ENCODE measurements at regions not wholly inside any gene's neighbourhood (a gene's known extent, or its start where the extent isn't known, plus 50 kb on each side); places are given as distances from the start of the nearest gene placed in this dataset.

DNA sequence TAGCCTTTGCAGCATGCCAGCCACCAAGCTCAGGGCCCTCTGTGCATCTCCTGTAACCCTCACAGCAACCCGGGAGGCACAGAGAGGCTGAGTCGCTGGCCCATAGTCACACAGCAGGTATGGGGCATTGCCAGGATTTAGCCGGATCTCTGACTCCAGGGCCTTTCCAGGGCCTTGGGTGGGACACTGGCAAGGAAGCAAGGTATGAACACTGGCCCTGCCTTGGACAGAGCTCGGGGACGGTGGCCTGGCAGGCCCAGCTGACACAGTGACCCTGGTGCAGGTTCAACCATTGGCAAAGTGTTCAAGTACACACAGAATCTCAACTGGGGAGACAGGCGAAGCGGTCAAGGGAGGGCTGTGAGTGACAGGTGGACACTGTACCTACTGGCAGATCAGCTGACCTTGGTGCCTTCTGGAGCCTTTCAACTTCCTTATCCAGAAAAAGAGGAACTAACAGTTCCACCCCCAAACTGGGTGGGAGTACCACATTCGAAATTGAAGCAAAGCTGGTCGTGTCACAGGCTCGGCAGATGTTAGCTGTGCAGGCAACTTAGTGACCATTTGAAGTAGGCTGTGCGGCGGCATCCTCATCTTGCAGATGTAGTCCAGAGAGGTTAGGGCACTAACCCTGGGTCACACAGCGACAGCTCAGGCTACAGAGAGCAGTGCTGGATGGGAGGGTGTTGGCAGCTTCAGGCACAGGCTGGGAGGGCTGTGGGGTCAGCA is 287.4 kb downstream of the SEC14L1 start:
- DNase-seq, result no peak
- intact Hi-C loops (cut with DNase I, micrococcal nuclease), result loop anchor here in 1 of 2 donors (10.0 kb wide), 1 partner anchor 53 kb away; no protein-coding TSS in a partner anchor
- no peak for ATAC-seq

DNA sequence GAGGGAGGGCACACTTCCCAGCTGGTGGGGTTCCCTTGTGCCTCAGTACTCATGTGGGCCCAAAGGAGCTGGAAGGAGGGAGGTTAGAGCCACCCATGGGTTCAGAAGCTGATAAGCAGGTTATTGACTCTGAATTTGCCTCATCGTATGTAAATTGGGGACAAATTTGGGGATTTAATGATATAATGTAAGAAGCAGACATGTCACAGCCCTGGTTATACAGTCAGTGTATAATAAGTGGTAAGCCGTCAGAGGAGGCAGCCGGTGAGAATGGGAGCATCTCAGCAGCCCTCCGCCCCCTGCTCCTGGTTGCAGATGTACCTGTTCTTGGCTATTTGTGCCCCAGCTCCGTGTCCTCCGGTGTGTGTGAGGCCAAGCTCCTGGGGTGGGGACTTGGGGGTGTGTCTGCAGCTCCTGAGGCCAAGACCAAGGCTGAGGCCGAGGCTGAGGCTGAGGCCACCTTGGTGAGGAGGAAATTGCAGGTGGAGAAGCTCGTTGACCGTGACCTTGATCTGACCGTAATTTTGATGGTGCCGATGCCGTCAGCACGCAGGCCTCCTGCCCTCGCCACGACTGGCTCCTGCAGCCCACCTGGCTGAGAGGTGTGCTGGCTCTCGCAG is 288.1 kb downstream of the SEC14L1 start:
- intact Hi-C loops (cut with DNase I, micrococcal nuclease), result loop anchor here in 1 of 2 donors (10.0 kb wide), 1 partner anchor 54 kb away; no protein-coding TSS in a partner anchor
- no peak for ATAC-seq

DNA sequence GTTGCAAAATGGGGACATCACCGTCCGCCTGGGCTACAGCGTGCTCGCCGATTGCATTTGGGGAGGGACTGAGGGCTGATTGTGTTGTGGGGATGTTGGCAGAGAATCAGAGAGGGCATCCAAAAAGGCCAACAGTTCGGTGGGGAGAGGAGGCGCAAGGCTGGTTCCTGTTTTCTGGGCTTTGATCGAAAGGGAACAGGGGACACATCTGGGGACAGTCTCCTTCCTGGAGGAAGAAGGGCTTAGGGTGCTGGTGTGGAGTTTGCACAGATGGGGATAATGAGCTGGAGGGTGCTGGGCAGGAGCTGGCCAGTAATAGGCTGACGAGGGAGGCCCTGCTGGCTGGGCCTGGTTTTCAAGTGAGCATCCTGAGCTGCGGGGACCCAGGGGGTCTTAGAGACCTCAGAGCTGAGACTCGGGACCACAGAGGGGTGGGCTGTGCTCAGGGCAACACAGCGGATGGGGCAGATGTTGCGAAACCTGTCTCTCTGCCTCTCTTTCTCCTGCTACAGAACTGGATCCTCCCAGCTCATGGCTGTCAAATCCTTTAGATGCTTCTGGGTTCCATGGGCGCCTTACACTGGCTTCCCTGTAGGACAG is 288.7 kb downstream of the SEC14L1 start:
- intact Hi-C loops (cut with DNase I, micrococcal nuclease), result loop anchor here in 1 of 2 donors (10.0 kb wide), 1 partner anchor 55 kb away; no protein-coding TSS in a partner anchor
- ATAC-seq, result no peak
- DNase-seq, result no peak

More for the DNA sequence above, 288.1 kb downstream of the SEC14L1 start:
- no peak for DNase-seq

DNA sequence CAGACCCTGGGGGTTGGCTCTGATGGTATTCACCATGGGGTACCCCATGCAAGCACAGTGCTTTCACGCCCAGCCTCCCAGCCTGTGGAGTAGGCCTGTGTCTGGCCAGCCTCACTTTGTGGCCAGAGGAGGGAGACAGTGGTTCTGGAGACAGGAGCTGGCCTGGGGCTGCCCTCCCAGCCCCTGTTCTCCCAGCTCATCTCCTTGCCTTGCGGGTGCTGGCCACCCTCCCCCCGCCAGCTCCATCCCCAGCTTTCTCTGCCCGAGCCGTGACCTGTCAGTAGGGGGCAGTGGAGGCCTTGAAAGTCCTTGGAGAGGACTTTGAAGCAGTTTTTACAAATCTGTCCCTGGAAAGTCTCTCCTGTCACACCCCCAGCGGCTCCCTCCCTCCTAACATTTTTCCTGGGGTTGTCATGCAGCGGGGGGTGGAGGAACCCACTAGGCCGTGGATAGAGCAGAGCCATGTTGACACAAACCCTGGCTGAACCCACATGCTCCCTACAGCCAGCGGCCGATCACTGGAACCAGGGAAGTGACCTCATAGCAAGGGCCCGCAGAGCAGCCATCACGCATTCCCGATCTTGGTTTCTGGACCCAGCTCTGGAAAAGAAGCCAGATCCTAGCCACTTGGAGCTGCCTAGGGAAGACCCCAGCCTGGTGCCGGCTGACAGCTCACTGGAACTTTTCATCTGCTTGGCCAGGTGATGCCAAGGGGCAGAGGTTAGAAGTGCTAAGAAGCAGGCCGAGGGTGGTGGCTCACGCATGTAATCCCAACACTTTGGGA is 289.4 kb downstream of the SEC14L1 start:
- intact Hi-C loops (cut with DNase I, micrococcal nuclease), result loop anchor here in 1 of 2 donors (5.0 to 10.0 kb wide), 2 partner anchors 55 to 62 kb away; no protein-coding TSS in a partner anchor
- DNase-seq, result peak; percentile 90
- ATAC-seq, result peak; percentile 64

DNA sequence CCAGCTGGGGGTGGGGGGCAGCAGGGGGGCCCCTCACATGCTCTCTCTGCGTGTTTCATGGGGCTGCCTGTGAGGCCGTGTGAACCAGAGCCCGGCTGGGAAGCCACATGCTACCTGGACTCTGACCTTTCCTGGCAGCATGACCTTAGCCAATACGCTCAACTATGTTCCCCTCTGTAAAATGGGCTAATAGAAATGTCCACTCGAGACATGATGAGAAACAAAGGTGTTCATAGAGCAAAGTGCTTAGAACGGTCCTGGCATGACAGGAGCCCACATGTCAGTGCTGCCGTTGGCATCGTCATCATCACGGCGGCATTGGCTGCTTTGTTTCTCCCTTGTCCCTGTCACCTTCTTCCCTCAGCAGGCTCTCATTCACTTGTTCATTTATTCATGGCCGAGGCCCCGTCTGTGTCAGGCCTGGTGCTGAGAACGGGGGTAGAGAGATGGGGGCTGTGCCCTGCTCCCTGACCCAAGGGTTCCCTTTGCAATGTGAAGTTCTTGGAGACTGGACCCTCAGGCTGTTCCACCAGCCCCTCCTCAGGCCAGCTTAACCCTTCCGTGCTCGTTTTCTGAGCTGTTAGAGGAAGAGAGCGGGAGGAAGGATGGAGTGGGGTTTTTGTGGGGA is 291.4 kb downstream of the SEC14L1 start:
- no peak for ATAC-seq
- no peak for DNase-seq
- intact Hi-C loops (cut with DNase I, micrococcal nuclease), result loop anchor here in 1 of 2 donors (5.0 kb wide), 1 partner anchor 60 kb away; no protein-coding TSS in a partner anchor

DNA sequence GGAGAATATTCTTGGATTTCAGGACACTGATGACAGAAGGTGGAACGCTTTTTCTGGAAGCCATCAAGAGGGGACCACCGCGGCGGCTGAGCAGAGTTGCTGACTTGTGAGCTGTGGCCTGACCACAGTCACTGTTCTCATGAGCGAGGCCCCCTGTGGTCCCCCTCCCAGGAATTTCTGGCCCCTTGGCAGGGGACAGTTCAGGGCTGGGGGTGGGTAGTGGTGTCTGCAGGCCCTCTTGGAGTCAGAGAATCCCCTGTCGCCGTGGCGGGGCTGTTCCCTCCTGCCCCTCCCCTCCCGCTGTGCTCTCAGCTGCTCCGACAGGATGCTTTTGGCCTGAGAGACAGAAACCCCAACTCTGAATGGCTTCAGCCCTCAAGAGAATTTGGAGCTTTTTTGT is 292.0 kb downstream of the SEC14L1 start:
- ATAC-seq (no peak), DNase-seq (no peak)

DNA sequence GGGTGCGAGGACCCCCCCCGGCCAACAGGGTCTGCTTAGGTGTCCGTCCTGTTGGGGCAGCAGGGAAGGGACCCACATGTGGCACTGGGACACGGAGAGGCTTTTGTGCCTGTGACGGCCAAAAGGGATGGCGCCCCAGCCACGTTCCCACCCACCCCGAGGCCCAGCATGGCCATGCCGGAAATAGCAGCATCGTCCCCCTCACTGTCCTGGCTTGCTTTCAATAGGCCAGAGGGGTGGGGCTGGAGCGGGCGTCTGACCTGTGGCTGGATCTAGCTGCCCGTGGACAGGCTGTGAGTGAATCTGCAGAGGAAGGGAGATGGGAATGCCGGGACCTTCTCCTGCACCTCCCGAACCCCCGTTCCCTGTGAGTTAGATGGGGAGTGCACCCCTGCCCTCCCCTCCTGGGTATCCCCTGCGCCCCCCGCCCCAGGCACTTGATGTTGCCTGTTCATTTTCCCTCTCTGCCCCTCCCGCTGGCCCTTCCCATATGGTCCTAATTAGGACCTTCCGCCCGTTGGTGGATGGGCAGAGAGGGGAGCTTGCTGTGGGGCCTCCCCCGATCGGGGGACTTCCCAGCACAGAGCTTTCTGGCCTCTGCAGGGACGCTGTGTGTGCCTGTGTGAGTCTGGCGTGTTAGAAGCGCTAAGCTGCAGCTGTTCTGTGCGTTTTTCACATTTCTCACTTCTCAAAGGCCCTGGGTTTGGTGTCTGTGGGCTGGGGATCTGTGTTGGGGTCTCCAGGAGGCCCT is 292.8 kb downstream of the SEC14L1 start:
- intact Hi-C loops (cut with DNase I, micrococcal nuclease), result loop anchor here in 1 of 2 donors (5.0 kb wide), 1 partner anchor 59 kb away; no protein-coding TSS in a partner anchor
- DNase-seq (no peak), ATAC-seq (no peak)

More for the DNA sequence above, 292.0 kb downstream of the SEC14L1 start:
- intact Hi-C loops (cut with DNase I, micrococcal nuclease), result loop anchor here in 1 of 2 donors (5.0 kb wide), 1 partner anchor 60 kb away; no protein-coding TSS in a partner anchor

DNA sequence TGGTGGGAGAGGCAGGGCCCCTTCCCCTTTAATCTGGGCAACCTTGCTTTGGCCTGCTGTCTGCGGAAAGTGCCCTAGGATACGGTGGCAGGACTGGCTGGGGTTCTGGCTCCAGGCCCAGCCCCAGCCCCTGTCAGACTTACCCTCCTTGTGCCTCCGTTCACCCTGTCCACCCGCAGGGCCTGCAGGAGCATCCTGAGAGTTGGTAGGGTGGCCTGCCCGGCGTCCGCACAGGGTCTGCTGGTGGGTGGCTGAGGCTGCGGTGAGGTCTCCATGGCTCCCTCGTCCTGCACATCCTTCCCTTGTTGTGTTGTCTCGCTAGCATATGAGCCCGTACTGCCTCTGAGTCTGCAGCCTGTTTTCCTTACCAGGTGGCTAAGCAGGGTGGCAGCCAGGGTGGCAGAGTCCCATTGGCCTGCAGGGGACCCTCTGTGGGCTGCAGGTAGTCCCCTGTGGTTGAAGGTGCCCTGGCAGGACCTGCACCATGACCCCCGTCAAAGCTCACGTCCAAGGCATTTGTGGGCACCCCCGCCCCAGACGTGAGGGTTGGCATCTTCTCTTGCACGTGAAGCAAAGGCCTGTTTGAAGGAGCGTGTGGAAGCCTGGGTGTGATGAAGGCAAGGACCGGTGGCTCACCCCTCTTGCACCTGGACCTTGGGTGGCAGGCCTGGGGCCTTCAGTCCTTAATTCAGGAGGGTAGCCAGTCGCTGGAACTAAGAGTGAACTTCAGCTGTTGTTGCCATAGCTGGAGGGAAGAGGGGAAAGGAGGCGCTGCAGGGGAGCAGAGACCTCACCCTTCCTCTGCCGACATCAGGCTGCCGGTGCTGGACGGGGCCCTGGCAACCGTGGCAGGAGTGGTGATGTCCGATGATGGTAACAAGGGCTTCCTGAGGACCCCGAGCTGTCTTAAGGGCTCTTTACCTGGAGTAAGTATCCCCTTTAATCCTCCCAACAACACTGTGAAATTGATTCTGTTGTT is 293.7 kb downstream of the SEC14L1 start:
- ATAC-seq (no peak), DNase-seq (no peak)
- intact Hi-C loops (cut with DNase I, micrococcal nuclease), result loop anchor here in 1 of 2 donors (5.0 kb wide), 1 partner anchor 58 kb away; no protein-coding TSS in a partner anchor

DNA sequence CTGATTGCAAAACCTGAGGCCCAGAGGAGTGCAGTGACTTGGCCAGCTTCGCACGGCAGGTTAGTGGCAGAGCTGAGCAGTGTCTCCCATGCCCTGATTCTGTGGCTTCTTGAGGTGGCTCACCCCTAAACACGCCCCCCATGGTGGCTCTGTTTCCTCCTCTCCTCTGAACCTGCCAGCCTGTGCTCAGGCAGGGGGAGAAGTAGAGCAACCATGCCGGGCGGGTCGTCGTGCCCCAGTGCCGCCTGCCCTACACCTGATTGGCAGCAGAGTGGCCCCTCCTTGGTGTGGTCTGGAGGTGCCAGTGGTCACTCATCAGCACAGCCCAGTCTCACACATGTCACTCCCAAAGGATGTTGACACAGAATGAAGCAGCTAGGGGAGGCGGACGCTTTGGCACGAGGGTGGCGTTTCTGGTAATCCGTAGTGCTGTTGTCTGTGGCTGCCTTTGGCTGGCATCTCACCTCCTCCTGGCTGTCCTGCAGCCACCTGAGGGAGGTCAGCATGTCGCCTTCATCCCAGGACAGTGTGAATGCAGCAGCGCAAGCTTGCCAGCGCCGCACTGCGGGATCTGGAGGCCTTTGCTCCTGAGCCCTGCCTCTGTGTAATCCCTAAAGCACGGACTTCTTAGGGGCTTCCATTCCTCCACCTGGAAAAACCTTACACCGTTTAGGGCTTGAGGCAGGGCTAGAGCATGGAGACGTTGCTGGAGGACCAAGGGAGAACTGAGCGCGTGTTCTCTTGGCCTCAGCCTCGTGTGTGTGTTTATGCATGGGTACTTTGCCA is 294.7 kb downstream of the SEC14L1 start:
- intact Hi-C loops (cut with DNase I, micrococcal nuclease), result no loop called here
- DNase-seq, result no peak
- no peak for ATAC-seq

DNA sequence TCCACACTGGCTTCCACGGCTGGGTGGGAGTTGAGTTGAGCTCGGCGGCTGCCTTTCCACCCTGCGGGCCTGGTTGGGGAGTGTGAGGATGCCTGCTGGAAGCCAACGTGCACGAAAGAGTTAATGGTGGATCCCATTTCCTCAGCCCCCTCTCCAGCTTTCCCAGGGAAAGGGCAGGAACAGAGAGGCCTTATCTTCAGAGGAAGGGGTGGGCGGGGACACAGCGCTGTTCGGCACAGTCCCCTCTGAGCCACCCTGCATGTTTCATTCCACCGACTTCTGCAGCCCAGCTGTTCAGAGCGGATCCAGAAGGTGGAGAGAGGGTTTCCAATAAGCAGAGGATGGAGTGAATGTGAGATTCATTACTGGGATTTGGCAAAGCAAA is 295.3 kb downstream of the SEC14L1 start:
- intact Hi-C loops (cut with DNase I, micrococcal nuclease), result no loop called here
- DNase-seq (no peak), ATAC-seq (no peak)

DNA sequence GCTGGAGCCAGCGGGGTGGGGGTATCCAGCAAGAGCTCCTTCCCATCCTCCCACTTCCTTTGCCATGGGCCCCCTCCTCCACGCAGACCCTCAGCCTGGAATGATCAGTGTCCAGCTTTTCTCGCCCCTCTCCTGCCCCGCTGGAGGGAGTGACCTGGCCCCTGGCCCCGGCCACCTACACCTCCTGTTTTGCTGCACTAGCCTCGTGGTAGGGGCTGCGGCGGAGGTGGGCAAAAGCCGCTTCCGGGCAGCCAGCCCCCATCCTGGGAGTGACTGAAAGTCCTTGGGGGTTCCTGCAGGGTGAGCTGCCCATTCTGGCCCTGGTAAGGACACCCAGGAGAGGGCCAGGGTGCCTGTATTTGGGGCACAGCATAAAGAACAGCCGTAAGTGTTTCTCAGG is 295.7 kb downstream of the SEC14L1 start:
- no peak for DNase-seq
- no peak for ATAC-seq
- intact Hi-C loops (cut with DNase I, micrococcal nuclease), result no loop called here

DNA sequence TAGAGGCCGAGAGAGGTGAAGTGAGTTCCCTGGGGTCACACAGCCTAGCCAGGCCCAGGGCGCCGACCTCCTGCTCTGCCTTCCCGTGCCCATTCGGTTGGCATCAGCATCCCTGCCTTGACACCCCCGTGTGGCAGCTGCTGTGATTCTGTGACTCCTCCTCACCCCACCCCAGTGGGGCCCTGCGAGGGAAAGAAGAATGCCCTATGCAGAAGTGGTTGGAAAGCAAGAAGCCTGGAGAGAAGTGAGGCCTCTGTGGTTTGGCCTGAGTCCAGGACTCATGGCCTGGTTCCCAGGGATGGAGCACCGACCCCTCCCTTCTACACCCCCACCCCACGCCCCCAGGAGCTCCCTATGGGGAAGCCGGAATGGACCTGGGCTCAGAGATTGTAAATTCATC is 296.2 kb downstream of the SEC14L1 start:
- ATAC-seq (no peak), DNase-seq (no peak)
- intact Hi-C loops (cut with DNase I, micrococcal nuclease), result no loop called here

DNA sequence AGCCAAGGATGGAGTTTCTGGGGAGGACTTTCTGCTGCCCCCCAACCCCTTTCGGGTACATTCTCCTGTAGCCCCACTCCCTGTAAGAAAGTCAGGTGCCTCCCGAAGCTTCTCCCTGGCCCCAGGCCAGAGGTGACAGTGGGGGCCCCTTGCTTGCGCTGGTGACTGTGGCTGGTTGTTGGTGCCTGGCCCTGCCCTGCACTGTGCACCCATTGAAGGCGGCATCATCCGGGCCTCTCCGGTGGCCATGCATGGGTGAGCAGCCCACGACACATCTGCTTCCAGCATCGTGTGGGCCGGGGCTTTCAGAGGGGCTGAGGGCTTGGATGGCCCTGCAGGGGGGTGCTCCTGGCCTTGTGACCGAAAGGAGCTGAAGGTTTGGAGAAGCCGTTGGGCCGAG is 297.0 kb downstream of the SEC14L1 start:
- intact Hi-C loops (cut with DNase I, micrococcal nuclease), result no loop called here
- DNase-seq (no peak), ATAC-seq (no peak)

DNA sequence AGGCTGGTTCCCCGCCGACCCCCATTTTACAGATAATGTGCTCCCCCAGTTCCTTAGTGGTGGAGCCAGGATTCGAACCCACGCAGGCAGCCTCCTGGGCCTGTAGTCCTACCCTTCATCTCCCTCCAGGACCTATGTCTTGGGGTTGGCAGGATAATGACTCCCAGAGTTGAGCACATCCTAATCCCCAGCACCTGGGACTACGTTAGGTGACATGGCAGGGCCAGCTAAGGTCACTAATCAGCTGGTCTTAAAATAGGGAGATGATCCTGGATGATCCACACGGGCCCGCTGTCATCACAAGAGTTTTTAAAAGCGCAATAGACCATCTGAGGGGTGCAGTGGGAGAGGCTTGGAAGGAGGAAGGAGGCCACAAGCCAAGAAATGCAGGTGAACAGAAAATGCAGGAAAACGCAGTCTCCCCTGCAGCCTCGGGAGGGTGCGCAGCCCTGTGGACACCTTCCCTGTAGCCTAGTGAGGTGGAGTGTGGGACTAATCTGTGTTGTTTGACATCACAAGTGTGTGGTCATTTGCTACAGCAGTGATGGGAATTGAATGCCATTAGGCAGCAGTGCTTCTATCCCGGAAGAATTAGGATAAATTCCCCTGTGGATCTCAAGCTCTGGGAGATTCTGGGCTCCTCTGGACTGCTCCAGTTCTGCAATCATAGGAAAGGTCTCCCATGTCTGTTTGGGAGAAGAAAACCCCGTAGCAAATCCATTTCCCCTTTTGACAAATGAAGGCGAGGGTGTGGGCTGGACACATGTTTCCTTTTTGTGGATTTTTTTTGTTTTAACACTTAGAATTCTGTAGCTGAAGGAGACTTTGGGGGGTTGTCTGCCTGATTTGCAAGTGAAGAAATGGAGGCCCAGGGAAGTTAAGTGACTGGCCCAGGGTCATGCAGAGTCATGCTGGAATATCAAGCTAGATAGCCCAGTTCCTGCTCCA is 297.7 kb downstream of the SEC14L1 start:
- ATAC-seq (no peak), DNase-seq (no peak)
- intact Hi-C loops (cut with DNase I, micrococcal nuclease), result no loop called here
